ENCODE measurements at regions not wholly inside any gene's neighbourhood (a gene's known extent, or its start where the extent isn't known, plus 50 kb on each side); places are given as distances from the start of the nearest gene placed in this dataset.
"Not testable (repeated sequence)": the region's sequence is repeated elsewhere in the genome, so short reads cannot be mapped to it uniquely, and the experiment has no call there.

DNA sequence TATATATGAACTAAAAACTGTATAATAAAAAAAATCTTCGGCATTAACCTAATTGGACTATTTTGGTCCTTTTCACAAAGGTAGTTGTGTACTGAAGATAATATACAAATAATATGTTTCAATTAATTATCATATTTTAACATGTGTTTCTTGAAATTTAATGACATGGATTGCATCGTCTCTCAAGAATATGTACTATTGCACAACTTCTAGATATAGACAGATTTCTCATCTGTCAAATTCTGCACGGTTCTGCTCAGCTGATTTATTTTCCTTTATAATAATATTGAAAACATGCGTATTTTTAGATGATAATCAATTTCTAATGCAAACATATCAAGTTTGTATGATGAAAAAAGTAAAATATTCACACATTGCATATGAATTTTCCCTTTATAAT is 498.7 kb upstream of the PABPC4L start:
- no peak for DNase-seq

DNA sequence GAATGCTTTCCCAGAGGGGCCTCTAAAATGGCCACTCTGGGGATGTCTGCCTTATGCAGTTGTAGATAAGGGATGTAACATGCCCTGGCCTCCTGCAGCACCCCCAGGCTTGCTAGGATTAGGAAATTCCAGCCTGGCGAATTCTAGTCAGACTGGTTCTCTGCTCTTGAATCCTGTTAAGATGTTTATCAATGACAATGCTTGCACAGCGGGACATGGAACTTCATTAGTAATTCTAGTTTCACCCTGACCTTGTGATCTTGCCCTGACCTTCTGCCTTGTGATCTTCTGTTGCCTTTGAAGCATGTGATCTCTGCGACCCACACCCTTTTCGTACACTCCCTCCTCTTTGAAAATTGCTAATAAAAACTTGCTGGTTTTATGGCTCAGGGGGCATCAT is 497.2 kb upstream of the PABPC4L start:
- DNase-seq, result not testable (repeated sequence)

DNA sequence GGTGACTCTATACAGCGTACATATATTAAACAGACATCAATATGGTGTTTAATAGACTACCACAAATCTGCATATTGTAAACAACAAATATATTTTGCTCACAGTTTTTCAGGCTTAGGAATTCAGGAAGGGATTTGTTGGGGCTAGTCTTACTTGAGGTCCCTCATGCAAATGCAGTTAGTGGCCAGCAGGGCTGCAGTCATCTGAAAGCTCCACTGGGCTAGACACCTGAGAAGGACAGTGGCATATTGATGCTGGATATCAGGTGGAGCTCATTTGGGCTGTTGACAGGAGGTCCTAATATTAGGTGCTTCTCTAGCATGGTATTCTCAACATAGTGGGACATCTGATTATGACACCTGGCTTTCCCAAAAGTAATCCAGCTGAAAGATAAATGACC is 493.8 kb upstream of the PABPC4L start:
- no peak for DNase-seq

DNA sequence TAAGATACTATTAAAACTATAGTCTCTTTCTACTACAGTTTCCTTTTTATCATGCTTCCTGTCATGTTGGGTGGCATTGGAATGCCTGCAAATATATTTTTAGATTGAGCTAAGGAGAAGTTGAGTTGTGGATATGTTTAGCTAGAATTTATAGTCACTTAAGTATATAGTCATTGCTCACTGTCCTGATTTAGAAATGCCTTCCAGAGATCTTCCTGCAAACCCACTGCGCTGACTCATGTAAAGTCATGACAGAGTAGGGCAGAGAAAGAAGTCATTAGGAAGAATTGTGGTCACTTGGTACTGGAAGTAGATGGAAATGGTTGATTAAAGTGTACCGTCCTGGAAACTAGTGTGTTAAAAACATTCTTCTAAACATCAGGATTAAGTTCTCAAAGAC is 490.3 kb upstream of the PABPC4L start:
- DNase-seq, result no peak

DNA sequence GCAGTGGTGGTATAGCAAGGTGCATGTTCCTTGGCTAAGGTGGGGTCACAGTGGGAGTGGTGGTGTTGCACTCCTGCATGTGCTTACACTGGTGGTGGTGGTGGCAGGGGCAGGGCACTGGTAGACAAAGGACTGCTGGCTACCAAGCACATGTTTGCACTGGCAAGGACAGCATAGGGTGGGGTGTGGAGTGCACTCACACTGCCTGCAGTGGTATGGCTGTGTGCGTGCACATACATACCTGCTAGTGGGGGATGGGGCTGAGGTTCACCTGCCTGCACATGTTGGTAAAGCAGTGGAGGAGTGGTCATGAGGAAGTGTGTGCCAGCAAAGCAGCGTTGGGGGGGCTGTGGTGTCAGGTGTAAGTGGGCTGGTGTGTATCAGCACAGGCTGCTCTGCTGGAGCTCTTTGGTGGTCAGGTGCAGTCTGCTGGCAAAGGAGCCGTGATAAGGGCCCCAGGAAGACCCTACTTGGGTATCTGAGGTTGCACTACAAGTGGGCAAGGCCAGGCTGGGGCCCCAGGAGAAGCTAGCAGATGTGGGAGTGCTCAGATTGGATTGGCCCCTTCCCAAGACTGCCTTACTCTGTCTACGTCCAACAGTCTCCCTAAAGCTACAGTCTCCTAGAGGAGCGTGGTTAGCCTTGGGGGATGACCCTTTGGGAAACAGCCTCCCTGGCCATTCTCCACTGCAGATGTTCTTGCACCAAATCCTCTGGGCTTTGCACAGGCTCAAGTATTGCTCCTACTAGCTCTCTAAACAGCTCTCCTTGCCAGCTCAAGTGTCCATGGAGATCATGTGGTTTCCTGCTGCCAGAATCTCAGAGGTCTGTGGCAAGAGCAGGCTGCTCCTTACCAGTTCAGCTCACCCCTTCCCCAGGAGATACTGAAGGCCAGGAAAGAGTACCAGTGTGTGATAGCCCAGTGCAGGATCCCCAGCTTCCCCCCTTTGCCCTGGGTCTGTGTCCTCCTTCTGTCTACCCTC is 486.3 kb upstream of the PABPC4L start:
- DNase-seq, result no peak

DNA sequence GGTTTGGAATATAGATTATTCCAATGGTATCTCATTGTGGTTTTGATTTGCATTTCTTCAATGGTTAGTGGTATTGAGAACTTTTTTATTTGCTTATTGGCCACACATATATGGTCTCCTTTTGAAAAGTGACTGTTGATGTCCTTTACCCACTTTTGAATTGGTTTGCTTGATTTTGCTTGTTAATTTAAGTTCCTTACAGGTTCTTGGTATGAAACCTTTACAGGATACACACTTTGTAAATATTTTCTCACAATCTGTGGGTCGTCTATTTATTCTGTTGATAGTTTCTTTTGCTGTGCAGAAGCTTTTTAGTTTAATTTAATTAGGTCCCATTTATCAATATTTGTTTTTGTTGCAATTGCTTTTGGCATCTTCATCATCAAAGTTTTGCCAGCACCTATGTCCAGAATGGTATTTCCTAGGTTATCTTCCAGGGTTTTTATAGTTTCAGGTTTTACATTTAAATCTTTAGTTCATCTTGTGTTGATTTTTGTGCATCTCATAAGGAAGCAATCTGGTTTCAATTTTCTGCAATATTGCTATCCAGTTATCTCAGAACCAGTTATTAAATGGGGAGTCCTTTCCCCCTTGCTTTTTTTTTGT is 475.7 kb upstream of the PABPC4L start:
- DNase-seq, result no peak

DNA sequence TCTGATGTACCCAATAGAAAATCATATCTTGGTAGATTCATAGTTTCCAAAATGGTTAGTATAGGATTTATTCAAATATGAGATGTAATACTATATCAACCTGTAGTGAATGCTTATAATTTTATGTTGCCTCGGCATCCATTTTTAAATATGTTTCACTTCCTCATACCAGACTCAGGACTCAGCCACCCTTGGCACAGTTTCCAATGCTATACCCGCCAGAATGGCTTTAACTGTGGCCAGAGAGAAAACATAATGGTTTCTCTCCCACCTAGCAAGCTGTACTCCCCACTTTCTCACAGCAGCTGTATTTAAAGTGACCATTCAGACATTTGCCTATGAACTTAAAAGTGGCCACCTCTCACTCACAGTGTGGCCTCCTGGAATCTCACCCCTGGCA is 466.6 kb upstream of the PABPC4L start:
- no peak for DNase-seq

DNA sequence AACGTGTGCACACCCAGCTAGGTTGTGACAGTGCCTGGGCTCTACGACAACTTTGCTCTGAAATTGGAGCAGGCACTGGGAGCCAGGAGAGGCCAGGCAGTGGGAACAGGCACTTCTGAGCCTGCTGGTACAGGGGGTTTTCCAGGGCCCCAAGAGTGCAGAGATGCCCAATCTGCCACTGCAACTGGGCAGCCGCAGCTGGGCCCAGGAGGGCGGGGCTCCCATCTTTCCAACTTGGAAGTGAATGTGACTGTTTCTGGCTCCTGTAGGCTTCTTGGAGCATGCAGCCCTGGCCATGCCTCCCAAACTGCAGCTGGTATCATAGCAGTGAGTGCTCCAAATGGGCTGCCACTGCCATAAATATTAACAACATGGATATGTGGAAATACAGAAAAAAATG is 465.1 kb upstream of the PABPC4L start:
- no peak for DNase-seq

DNA sequence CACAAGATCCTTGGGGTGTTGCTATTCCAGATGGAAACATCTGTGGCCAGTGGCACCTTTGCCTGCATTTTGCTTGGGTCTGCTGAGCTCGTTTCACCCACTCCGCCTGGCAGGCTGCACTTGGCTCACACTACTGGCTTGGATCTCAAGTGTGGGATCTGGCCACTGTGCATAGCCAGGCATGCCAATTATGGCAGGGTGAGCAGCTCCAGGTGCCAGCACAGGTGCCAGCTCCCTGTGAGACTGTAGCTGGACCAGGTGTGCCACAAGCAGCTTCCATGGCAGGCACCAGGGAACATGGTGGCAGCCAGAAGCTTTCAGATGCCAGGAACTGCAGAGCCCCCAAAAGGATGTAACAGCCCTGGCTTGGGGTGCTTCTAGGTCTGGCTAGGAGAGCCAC is 463.8 kb upstream of the PABPC4L start:
- DNase-seq, result no peak

DNA sequence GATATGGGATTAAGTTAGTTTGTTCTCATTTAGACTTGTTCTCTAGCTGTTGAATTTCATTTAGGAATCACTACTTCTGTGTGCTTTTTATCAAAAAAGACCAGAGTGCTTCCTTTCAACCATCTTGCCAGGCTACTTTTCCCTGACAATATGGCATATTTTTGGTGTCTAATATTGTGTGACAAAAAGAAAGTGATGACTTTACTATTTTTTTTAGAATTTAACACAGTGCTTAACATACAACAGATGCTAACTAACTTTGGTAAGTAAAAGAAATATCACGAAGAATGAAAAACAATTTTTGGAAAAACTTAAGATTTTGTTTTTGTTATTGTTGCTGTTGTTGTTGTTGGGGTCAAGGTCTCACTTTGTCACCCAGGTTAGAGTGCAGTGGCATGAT is 462.2 kb upstream of the PABPC4L start:
- DNase-seq, result no peak

DNA sequence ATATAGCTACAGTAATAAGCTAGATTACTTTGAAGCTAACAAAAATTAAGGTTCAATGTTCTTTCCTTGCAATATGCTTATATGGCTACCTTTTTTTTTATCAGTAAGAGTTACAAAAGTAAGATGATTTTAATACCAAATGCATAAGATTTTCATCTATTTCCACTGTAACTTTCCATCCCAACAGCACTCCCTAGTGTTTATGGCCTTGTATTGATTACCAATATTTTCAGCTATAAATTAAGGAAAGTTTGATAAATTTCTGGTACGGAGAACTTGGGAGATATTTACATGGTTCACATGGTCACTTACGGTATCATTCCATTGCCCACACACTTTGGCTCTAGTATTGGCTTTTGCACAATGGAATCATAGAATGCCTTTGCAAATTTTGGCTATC is 448.9 kb upstream of the PABPC4L start:
- DNase-seq, result no peak

DNA sequence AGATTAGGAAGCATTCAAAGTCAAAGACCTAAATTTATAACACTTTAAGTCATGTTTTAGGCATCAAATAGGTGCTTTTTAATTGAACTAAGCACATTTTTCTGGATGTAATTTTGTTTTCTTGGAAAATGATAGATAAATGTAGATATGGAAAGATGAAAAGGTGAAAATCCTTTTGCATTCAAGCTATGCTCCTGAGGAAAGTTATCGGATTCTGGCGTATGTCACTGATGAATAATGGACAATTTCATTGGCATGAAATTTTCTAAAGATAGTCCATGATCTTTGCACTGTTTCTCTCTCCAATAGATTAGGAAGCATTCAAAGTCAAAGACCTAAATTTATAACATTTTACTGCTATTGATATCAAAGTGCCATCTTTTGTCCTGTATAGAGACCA is 444.2 kb upstream of the PABPC4L start:
- no peak for DNase-seq

DNA sequence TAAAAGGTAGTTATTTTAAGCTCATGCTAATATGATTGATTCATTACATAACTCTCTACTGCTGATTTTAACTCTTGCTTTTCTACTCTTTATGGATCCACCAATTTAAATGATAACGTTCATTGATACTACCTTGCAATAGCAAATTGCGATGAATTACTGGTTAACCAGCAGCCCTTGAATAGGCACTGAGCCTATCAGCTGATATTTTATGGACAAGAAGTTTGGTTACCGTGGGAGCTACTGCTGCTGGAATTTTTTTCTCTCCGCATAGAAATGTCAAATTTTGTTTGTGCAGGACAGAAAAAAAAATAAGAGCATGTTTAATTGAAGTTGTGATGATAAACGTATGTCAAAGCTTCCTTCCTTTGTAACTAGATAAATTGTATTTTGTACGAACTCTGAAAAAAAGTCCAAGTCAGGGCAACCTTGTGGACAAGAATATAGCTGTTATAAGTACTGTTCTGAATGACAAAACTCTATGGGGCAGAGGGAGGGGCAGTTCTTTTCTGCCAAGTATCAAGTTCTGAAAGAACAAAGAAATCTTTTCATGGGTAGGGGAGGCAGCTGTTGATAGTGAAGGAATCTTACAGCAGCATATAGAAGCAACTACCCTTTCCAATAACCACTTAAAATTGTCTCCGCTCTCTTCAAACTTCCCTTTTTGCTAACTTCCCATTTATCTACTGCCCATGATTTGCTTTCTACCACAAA is 434.9 kb upstream of the PABPC4L start:
- no peak for DNase-seq

DNA sequence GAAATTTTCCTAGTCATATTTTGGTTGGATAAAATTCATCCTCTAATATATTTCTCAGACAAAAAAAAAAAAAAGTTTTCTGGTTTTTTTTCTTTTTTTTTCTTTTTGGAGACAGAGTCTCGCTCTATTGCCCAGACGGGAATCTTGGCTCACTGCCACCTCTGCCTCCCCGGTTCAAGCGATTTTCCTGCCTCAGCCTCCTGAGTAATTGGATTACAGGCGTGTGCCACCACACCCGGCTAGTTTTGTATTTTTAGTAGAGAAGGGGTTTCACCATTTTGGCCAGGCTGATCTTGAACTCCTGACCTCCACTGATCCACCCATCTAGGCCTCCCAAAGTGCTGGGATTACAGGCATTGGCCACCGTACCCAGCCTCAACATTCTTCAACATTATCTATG is 432.7 kb upstream of the PABPC4L start:
- no peak for DNase-seq

DNA sequence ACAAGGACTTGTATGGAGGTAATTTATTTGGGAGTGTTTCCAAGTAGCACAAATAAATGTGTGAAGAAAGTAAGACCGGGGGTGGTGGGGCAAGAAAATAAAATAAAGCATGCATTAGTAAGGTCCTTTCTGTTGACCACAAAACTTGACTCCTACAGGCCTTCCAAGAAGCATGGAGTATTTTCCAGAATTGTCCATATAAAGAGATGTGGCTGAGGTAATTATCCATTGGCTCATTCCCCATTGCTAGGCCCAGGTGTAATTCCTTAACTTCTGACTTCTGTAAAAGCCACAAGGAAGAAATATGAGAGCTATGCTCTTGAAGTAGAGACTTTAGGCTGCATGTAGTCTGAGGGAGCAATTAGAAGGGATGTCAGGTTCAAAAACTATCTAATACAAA is 430.5 kb upstream of the PABPC4L start:
- DNase-seq, result no peak

DNA sequence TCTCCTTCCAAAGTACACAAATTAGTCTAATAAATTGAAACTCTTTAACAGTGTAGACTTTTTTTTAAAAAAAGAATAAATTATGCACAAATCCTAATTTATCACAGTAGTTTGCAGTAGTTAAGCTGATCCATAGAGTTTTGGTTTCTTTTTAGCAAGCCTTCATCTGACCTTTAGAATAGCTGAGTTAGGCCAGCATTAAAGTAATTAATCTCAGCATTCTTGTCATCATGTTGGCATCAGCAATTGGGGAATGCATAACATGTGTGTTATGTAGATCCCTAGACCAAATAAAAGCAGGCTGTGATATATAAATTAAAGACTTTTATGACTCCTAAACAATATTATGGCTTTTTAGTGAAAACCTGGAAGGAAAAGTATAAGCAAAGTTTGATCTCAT is 426.5 kb upstream of the PABPC4L start:
- no peak for DNase-seq

DNA sequence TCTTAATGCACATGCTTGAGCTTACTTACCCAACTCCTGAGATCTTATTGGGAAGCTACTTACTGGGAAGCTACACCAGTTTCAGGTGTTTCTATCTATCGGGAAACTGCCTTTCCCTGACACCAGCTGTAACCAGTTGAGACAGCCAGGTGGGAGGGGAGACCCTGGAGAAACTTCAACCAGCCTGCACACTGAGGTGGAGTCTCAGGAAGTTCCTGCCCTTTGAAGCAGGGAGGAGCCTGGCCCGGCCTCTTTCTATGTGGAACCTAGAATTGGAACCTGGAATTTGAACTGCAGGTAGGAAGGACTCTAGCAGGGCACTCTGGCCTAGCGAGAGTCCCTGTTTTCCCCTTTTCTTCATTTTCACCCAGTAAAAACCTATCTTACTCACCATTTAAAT is 425.8 kb upstream of the PABPC4L start:
- no peak for DNase-seq

DNA sequence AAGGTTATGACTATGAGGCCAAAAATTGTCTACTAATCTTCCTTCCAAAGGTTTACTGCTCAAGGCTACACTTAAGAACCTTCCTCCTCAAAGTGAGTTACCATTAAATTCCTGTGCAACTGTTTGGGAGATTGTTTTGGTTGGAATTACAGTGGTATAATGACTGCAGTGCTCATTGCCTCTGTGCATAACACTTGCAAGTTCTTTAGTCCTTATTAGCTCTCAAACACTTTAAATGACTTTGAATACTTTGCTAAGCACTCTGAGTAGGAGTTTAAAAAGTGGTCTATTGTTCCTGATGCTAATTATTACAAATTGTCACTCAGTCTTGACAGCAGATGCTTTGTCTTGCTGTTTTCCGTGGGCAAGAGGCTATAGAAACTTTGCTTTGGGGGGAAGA is 422.8 kb upstream of the PABPC4L start:
- no peak for DNase-seq

DNA sequence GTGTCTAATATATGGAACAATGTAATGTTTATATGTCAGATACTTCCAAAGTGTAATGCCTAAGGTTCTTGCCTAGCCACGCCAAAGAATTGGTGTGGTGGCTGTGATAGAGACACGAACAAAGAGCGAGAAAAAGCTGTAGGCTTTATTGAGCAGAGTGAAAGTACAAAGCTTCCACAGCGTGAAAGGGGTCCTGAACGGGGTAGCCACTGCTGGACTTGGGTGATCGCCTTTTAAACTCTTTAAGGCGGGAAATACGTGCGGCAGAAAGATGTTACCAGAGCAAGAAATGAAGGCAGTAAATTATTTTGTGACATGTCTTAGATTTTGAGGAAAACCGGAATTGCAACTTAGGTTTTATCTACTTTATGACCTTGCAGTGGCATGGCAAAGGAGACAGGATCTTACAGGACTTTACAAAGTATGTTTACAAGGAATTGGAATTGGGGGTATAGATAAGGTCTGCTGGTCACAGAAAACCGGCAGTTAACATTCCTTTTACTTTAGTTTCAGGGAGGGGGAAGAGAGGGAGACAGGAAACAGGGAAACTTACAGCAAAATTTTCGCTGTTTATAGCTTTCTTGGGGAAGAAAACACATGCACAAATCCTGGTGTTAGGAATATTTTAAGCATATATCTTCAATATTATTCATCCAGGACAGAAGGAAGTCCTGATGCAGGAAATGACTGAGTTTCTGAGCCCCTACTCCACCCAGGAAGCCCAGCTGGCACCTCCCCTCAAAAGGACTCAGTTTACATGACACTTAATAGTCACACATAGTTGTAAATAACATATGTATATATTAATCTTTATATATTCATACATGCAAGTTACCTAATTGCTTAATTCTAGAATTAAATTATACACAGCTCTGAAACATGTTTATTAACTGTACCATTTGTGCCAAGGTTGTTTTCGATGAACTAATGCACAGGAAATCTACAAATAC is 421.3 kb upstream of the PABPC4L start:
- DNase-seq, result not testable (repeated sequence)

DNA sequence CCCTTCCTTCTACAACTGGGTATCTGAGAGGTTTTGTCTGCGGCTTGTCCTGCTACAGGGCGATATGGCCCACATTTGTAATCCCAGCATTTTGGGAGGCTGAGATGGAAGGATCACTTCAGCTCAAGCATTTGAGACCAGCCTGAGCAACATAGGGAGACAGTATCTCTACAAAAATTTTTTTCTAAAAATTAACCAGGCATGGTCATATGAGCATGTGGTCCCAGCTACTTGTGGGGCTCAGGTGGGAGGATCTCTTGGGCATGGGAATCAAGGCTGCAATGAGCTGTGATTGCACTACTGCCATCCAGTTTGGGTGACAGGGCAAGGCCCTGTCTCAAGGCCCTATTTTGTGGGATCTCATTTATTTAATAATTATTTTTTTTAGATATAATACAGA is 420.6 kb upstream of the PABPC4L start:
- no peak for DNase-seq

DNA sequence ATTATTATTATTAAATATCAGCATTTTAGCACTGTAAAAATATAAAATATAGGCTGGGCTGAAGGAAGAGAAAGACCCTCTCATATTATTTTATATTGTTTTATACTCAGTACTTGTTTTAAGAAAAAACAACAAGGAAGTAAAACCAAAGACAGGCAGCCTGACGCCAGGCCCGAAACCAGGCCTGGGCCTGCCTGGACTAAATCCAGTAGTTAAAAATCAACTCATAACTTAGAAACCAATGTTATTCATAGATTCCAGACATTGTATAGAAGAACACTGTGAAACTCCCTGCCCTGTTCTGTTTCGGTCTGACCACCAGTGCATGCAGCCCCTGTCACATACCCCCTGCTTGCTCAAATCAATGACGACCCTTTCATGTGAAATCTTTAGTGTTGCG is 420.1 kb upstream of the PABPC4L start:
- DNase-seq, result not testable (repeated sequence)

DNA sequence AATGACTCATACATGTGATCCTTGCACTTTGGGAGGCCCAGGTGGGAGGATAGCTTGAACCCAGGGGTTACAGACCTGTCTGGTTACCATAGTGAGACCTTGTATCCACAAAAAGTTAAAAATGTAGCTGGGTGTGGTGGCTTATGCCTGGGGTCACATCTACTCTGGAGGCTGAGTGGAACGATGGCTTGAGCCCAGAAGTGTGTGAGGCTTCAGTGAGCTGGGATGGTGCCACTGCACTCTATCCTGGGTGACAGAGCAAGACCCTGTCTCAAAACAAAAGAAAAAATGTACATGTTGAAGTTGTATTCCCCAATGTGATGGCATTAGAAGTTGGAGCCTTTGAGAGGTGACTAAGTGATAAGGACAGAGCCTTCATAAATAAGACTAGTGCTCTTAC is 409.4 kb upstream of the PABPC4L start:
- no peak for DNase-seq

Data from occipital lobe (tissue), 1 donor.